GM11168 (cell line): ENCODE measurements at regions not wholly inside any gene's neighbourhood (a gene's known extent, or its start where the extent isn't known, plus 50 kb on each side); places are given as distances from the start of the nearest gene placed in this dataset.
"Not testable (repeated sequence)": the region's sequence is repeated elsewhere in the genome, so short reads cannot be mapped to it uniquely, and the experiment has no call there.

Source experiments
- in situ Hi-C: fragments of 300-500 bp; cut with MboI; formaldehyde crosslinking; loops from one replicate; pipeline ENCODE4 v1.12.0; 2022; ENCODE audit warnings: low sequenced_read_pairs; ENCODE audit not compliant: unreplicated experiment

- in situ Hi-C loops, result not testable (repeated sequence)
Observed at GRCh38 chr13:18248533-18249240, 932.9 kb downstream of the TUBA3C start.

- in situ Hi-C loops, result not testable (repeated sequence)
Observed at GRCh38 chr13:18240086-18240485, 941.5 kb downstream of the TUBA3C start.

- in situ Hi-C loops, result not testable (repeated sequence)
Observed at GRCh38 chr13:18238586-18238985, 943.0 kb downstream of the TUBA3C start.

GRCh38 chr13:18236528-18236815 is 945.2 kb downstream of the TUBA3C start:
- in situ Hi-C loops, result no loop called here

- in situ Hi-C loops, result no loop called here
Observed at GRCh38 chr13:18235756-18236527, 945.7 kb downstream of the TUBA3C start.

GRCh38 chr13:18235172-18235571 is 946.5 kb downstream of the TUBA3C start:
- in situ Hi-C loops, result no loop called here

GRCh38 chr13:18234451-18234850 is 947.2 kb downstream of the TUBA3C start:
- in situ Hi-C loops, result not testable (repeated sequence)

- in situ Hi-C loops, result no loop called here
Observed at GRCh38 chr13:18233783-18234299, 947.8 kb downstream of the TUBA3C start.

- in situ Hi-C loops, result no loop called here
Observed at GRCh38 chr13:18232994-18233782, 948.4 kb downstream of the TUBA3C start.

- in situ Hi-C loops, result no loop called here
Observed at GRCh38 chr13:18232298-18232993, 949.2 kb downstream of the TUBA3C start.

- in situ Hi-C loops, result not testable (repeated sequence)
Observed at GRCh38 chr13:18224411-18224810, 957.2 kb downstream of the TUBA3C start.

GRCh38 chr13:18214689-18215088 is 966.9 kb downstream of the TUBA3C start:
- in situ Hi-C loops, result loop anchor here (5.0 kb wide), 3 partner anchors 173 to 678 kb away; no protein-coding TSS in a partner anchor

GRCh38 chr13:18213511-18213910 is 968.1 kb downstream of the TUBA3C start:
- in situ Hi-C loops, result loop anchor here (5.0 kb wide), 3 partner anchors 174 to 679 kb away; no protein-coding TSS in a partner anchor

GRCh38 chr13:18212873-18213272 is 968.8 kb downstream of the TUBA3C start:
- in situ Hi-C loops, result loop anchor here (5.0 kb wide), 3 partner anchors 174 to 679 kb away; no protein-coding TSS in a partner anchor

GRCh38 chr13:18211752-18212560 is 969.7 kb downstream of the TUBA3C start:
- in situ Hi-C loops, result loop anchor here (5.0 kb wide), 3 partner anchors 175 to 680 kb away; no protein-coding TSS in a partner anchor

- in situ Hi-C loops, result not testable (repeated sequence)
Observed at GRCh38 chr13:18204614-18205178, 976.9 kb downstream of the TUBA3C start.

- in situ Hi-C loops, result loop anchor here (25.0 kb wide), 1 partner anchor 1158 kb away; no protein-coding TSS in a partner anchor
Observed at GRCh38 chr13:18195365-18195678, 986.3 kb downstream of the TUBA3C start.

GRCh38 chr13:18194631-18195364 is 986.8 kb downstream of the TUBA3C start:
- in situ Hi-C loops, result loop anchor here (25.0 kb wide), 1 partner anchor 1157 kb away; no protein-coding TSS in a partner anchor
